ENCODE measurements at regions not wholly inside any gene's neighbourhood (a gene's known extent, or its start where the extent isn't known, plus 50 kb on each side); places are given as distances from the start of the nearest gene placed in this dataset.

DNA sequence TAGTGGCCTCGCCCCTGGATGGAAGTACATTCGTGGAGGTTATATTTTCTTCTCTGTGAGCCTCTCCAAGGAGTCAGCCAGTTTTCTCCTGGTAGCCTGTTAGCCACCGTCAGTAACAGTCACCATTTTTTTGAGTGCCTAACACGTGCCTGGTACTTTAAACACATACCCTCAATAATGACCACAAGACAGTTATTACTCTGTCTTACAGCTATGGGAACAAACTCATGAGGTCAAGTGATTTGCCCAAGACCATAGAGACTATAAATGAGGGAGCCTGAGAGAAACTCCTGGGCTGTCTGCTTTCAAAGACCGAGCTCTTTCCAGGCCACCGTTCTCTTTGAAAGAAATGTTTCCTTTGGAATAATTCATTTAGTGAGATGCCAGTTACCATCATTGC is 90.4 kb downstream of the PALM2AKAP2 start:
- TF ChIP-seq CTCF (IDR thresholded peaks at IDR 0.05; ENCODE audit: poor library complexity) (no peak), EZH2 (IDR thresholded peaks at IDR 0.05; ENCODE audit: borderline replicate concordance) (no peak)

All from hepatocyte (in vitro differentiated cells).